DMS 273 (cell line): ENCODE measurements at regions not wholly inside any gene's neighbourhood (a gene's known extent, or its start where the extent isn't known, plus 50 kb on each side); places are given as distances from the start of the nearest gene placed in this dataset.
"Not testable (repeated sequence)": the region's sequence is repeated elsewhere in the genome, so short reads cannot be mapped to it uniquely, and the experiment has no call there.

Source experiments
- DNase-seq: peaks from one replicate; lab custom pipeline; 2025; ENCODE audit not compliant: unreplicated experiment; lab: John Stamatoyannopoulos, UW

DNA sequence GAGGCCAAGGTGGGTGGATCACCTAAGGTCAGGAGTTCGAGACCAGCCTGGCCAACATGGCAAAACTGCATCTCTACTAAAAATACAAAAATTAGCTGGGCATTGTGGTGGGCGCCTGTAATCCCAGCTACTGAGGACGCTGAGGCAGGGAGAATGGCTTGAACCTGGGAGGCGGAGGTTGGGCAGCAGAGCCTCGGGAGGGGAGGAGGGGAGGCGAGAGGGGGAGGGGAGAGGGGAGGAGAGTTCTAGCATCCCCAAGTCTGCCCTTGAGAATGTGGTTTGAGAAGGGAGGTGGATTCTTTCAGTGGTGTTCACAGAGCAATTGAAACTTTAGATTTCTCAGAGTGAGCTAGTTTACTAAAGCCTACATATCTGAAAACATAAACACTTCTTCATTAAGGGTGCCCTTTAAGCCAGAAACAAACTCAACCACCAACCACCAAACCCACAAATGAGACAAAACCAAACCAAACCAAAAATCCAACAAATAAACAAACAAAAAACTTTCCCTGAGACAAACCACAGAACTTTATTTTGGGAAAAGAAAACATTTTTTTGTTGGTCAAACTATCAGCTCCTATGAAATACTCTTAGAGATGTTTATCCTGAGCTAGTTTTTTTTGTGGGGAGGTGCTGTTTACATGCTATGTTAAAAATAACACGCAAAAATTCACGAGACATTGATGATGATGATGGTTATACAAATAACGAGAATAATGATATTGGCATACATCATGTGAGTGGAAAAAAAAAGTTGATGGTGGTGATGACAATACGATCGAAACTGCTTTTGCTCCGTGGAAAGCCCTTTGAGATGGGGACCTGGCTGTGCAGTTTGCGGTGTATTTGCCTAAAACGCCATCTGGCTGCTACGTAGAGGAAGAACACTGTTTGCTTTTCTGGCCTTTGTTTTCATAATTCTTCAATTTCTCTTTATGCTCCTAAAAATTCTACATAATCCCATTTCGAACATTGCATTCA is 98.2 kb upstream of the PRKX start:
- DNase-seq, result peak; percentile 66

DNA sequence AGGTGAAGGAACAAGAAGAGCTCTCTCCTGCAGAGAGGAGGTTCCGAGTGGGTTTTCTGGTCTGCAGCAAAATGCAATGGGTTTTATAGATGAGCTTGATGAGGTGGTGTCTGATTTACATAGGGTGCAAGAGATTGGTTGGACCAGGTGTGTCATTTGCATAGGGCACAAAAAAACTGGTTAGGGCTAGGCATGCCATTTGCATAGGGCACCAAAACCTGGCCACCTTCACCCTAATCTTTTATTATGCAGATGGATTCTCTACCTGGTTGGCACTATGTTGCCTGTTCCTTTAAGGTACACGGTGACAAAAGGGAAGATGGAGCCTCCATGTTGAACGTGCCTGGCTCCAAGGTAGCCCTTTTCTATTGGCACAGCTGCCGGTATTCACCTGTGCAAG is 94.5 kb upstream of the PRKX start:
- DNase-seq, result no peak

- DNase-seq, result peak; percentile 27
These were observed 93.2 kb upstream of the PRKX start for GRCh38 chrX:3806630-3807029.

DNA sequence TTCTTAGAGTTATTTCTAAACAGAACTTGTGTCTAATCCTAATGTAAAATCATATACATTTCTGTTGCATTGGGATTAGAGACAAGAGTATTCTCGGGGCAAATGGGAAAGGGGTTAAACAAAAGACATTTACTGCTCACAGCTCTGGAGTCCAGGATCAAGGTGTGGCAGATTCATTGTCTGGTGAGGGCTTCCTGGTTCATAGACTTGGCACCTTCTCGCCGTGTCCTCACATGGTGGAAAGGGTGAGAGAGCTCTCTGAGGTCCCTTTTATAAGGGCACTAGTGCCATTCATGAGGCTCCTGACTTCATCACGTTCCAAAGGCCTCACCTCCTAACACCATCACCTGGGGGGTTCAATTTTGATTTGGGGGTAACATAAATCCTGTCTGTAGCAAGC is 90.3 kb upstream of the PRKX start:
- no peak for DNase-seq

GRCh38 chrX:3803305-3803704 is 89.9 kb upstream of the PRKX start:
- DNase-seq, result no peak

- DNase-seq, result not testable (repeated sequence)
These were observed 82.0 kb upstream of the PRKX start for GRCh38 chrX:3795411-3795810.

GRCh38 chrX:3791449-3791848 is 78.0 kb upstream of the PRKX start:
- no peak for DNase-seq

DNA sequence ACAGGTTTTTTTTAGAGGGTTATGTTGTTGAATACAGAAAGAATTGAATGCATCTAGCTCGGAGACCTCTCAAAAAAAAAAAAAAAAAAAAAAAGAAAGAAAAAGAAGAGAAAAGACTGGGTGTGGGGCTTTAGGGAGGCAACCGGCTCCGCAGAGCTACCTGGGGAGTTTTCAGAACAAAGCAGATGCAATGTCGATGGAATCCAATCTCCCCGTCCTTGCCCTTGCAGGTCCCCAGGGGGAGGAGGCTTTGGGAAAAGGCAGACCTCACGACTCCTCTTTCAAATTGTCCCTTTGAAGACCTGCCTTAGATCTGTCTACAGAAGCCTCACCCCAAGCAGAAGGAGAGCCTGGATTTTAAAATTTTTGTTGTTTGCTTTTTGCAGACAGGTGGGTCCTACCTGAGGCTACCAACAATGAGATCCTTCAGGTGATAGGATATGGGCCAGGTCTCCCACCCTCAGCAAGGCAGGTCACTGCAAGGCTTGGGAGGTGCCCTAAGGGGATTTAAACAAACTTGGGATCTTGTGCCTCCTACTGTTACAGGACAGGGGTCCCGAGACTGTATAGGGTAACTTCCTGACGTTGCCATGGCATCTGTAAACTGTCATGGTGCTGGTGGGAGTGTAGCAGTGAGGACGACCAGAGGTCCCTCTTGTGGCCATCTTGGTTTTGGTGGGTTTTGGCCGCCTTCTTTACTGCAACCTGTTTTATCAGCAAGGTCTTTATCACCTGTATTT is 75.2 kb upstream of the PRKX start:
- peak; percentile 27 for DNase-seq

GRCh38 chrX:3787856-3788255 is 74.4 kb upstream of the PRKX start:
- no peak for DNase-seq

DNA sequence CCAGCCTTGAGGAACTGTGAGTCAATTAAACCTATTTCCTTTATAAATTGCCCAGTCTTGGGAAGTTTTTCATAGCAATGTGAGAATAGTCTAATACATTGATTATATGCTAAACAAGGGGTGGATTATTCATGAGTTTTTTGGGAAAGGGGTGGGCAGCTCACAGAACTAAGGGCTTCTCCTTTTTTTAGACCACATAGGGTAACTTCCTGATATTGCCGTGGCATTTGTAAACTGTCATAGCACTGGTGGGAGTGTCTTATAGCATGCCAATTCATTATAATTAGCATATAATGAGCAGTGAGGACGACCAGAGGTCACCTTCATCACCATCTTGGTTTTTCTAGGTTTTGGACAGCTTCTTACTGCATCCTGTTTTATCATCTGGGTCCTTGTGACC is 72.4 kb upstream of the PRKX start:
- DNase-seq, result not testable (repeated sequence)

- no peak for DNase-seq
These were observed 67.1 kb upstream of the PRKX start for GRCh38 chrX:3780564-3780963.

GRCh38 chrX:3779546-3779945 is 66.1 kb upstream of the PRKX start:
- DNase-seq, result no peak

GRCh38 chrX:3777416-3777815 is 64.0 kb upstream of the PRKX start:
- no peak for DNase-seq

- DNase-seq, result peak; percentile 92
These were observed 58.3 kb upstream of the PRKX start for GRCh38 chrX:3771766-3772165.

DNA sequence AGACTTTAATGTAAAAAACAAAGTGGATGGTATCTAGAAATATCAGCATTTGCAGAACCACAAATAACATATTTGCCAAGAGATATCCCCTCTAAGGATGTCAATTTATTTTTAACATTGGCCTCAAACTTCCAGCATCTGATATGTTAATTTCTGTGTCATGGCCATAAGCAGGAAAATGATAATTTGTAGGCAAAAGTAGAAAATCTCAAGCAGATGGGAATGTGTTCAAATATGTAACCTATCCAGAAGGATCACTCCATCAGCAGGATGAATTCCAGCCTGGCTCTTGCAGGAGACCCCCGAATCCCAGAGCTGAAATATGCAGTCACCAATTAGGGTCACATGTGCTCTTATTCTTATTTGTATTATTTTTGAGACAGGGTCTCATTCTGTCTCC is 55.4 kb upstream of the PRKX start:
- no peak for DNase-seq
